ENCODE measurements at regions not wholly inside any gene's neighbourhood (a gene's known extent, or its start where the extent isn't known, plus 50 kb on each side); places are given as distances from the start of the nearest gene placed in this dataset.

DNA sequence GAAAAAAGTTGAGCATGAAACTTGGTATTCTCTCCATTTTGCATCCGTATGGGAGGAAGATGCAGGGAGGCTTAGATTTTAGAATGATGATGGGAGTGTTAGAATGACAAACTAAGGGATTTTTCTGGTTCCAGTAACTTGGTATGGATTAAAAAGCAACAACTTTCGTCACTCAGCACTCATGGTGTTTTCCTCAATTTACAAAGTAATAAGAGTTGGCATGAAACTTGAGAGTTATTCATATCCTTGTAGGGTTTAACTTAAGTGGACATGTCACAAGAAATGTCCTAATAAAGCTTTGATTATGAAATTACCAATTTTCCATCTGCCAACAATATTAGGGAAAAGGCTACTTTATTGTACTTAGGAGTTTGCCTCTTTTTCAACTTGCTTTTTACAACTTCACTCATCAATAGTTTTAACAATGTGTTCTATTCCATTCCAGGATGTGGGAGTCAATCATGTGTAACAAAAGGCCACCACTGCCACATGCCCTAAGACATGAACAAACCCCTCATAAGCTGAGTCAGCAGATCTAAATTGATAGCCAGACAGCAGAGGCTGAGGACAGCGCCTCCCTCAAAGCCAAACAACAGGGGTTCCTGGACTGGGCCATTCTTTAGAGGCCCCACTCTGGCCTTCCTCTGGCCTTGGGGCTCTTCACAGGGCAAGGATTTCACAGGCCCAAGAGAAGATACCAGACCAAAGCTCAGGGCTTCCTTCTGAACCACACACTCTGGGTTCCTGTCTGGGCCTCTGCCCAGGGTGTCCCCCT, 265.8 kb downstream of the TNS1 start:
- no peak overlapping the region for H3K4me3 Mint-ChIP-seq
- H3K9me3 Mint-ChIP-seq = no peaks in the 10 kb centered on the region
- peaks cover 37% of the 10 kb centered on the region for H3K4me1 Mint-ChIP-seq
- peaks cover 6% of the 10 kb centered on the region for H3K27me3 Mint-ChIP-seq (ENCODE audit: low read depth, poor library complexity)
- peak overlapping the region; percentile 3 for H3K27ac Mint-ChIP-seq
- TF ChIP-seq, protein P1, sequence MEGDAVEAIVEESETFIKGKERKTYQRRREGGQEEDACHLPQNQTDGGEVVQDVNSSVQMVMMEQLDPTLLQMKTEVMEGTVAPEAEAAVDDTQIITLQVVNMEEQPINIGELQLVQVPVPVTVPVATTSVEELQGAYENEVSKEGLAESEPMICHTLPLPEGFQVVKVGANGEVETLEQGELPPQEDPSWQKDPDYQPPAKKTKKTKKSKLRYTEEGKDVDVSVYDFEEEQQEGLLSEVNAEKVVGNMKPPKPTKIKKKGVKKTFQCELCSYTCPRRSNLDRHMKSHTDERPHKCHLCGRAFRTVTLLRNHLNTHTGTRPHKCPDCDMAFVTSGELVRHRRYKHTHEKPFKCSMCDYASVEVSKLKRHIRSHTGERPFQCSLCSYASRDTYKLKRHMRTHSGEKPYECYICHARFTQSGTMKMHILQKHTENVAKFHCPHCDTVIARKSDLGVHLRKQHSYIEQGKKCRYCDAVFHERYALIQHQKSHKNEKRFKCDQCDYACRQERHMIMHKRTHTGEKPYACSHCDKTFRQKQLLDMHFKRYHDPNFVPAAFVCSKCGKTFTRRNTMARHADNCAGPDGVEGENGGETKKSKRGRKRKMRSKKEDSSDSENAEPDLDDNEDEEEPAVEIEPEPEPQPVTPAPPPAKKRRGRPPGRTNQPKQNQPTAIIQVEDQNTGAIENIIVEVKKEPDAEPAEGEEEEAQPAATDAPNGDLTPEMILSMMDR (IDR thresholded peaks at IDR 0.05) = no peak
- H3K36me3 Mint-ChIP-seq (ENCODE audit: low read depth) = peaks cover 16% of the 10 kb centered on the region
- DNase-seq = no peak

DNA sequence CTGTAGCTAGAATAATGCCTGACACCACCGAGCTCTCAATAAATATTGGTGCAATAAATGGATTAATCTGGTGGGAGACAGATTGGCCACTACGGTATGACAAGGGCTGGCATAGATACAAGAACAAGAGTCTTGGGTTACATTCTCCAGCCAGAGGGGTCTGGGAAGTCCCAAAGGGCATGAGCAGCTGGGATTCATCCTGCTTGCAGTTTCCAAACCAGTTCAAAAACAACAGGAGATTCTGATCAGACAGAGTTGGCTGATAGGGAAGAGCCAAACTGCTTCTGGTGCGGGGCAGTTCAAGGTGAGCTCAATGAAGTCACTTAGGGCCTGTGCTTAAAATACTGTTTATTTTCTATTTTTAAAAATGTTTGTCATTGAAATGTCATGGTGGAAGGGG, 266.9 kb downstream of the TNS1 start:
- H3K4me1 Mint-ChIP-seq = peaks cover 38% of the 10 kb centered on the region
- peaks cover 16% of the 10 kb centered on the region for H3K36me3 Mint-ChIP-seq (ENCODE audit: low read depth)
- H3K9me3 Mint-ChIP-seq = no peaks in the 10 kb centered on the region
- DNase-seq = no peak
- peaks cover 8% of the 10 kb centered on the region for H3K27me3 Mint-ChIP-seq (ENCODE audit: low read depth, poor library complexity)
- H3K27ac Mint-ChIP-seq = peak overlapping the region; percentile 73
- no peak overlapping the region for H3K4me3 Mint-ChIP-seq
- TF ChIP-seq, protein P1 (IDR thresholded peaks at IDR 0.05) = no peak

DNA sequence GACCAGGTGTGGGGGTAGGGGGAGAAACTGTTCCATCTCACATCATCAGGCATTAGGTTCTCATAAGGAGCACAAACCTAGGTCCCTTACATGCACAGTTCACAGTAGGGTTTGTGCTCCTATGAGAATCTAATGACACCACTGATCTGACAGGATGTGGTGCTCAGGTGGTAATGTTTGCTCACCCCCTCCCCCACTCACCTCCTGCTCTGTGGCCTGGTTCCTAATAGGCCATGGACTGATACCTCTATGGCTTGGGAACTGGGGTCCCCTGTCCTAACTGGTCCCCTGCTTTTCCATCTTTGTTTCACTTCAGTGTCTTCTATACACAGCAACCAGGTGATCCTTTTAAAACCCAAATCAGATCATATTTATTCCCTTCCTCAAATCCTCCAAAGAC, 267.8 kb downstream of the TNS1 start:
- Mint-ChIP-seq H3K4me3 (no peak overlapping the region), H3K36me3 (ENCODE audit: low read depth) (peaks cover 16% of the 10 kb centered on the region)

DNA sequence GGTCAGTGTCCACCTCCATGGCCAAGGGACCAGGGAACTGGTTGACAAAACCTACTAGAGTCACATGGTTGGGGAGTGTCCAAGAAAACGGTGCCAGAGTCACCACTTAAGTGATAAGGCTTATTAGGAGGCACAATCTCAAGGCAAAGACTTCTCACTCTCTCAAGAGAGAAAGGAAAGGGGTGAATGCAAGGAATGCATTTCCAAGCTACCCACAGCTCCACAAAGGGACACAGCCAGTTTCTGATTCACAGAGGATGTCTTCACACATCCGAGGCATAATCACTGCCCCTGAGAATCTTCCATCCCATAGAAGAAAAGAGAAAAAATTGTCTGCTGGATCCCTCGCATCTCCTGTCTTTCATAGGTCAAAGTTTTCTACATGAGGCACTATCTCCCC, 269.3 kb downstream of the TNS1 start:
- Mint-ChIP-seq H3K36me3 (ENCODE audit: low read depth) (peaks cover 16% of the 10 kb centered on the region), H3K27me3 (ENCODE audit: low read depth, poor library complexity) (peaks cover 8% of the 10 kb centered on the region), H3K4me3 (no peak overlapping the region), H3K27ac (peak overlapping the region; percentile 66), H3K4me1 (peaks cover 46% of the 10 kb centered on the region), H3K9me3 (no peaks in the 10 kb centered on the region)
- no peak for DNase-seq
- TF ChIP-seq, protein P1 (IDR thresholded peaks at IDR 0.05) = no peak

More for the DNA sequence above, 267.8 kb downstream of the TNS1 start:
- Mint-ChIP-seq H3K9me3 (no peaks in the 10 kb centered on the region), H3K27ac (no peak overlapping the region), H3K4me1 (peaks cover 42% of the 10 kb centered on the region), H3K27me3 (ENCODE audit: low read depth, poor library complexity) (peaks cover 8% of the 10 kb centered on the region)
- TF ChIP-seq, protein P1 (IDR thresholded peaks at IDR 0.05) = no peak
- DNase-seq = no peak

DNA sequence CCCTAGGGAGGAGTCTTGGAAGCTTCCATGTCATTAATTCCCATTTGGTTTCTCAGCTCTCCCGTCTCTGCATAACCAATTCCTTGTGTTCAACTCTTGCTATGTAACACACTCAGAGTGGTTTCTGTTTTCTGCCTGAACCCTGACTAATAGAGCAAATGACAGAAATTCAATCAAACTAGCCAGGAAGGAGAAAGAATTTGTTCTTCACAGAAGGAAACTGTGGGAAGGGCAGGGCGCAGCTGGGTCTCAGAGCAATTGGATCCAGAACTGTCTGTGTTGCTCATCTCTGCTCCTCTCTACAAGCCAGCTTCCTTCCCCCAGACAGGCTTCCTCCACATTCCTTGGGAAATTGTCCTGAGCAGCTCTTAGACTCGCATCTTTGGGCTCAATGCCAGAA, 269.8 kb downstream of the TNS1 start:
- TF ChIP-seq, protein P1 (IDR thresholded peaks at IDR 0.05) = no peak
- Mint-ChIP-seq H3K4me3 (no peak overlapping the region), H3K27ac (peak overlapping the region; percentile 29)

GRCh38 chr2:217731805-217732204, 271.0 kb downstream of the TNS1 start:
- Mint-ChIP-seq H3K36me3 (ENCODE audit: low read depth) (peaks cover 16% of the 10 kb centered on the region), H3K9me3 (no peaks in the 10 kb centered on the region), H3K27ac (no peak overlapping the region), H3K27me3 (ENCODE audit: low read depth, poor library complexity) (peaks cover 12% of the 10 kb centered on the region), H3K4me3 (no peak overlapping the region), H3K4me1 (peaks cover 29% of the 10 kb centered on the region)
- no peak for DNase-seq
- TF ChIP-seq, protein P1 (IDR thresholded peaks at IDR 0.05) = no peak

More for the DNA sequence above, 269.8 kb downstream of the TNS1 start:
- Mint-ChIP-seq H3K36me3 (ENCODE audit: low read depth) (peaks cover 16% of the 10 kb centered on the region), H3K4me1 (peaks cover 41% of the 10 kb centered on the region), H3K27me3 (ENCODE audit: low read depth, poor library complexity) (peaks cover 10% of the 10 kb centered on the region), H3K9me3 (no peaks in the 10 kb centered on the region)
- no peak for DNase-seq

All from nephron progenitor cell (in vitro differentiated cells).